Gastrocnemius medialis (tissue), 4 donors: ENCODE measurements at regions not wholly inside any gene's neighbourhood (a gene's known extent, or its start where the extent isn't known, plus 50 kb on each side); places are given as distances from the start of the nearest gene placed in this dataset.

Experiments used
- POLR2A ChIP-seq, 2 donors: fragments of 450-650 bp; IDR thresholded peaks; one replicate each; pipeline ENCODE4 v1.6.1; 2017; ENCODE audit warnings: antibody characterized with exemption in 2 of 2, mild to moderate bottlenecking in 2 of 2, moderate library complexity in 2 of 2
- TF ChIP-seq, protein P1 (sequence below), 5 experiments: fragments of 450-650 bp in 3 of 5; fragments of 200-600 bp in 2 of 5; sonication (generic) in 2 of 5; IDR thresholded peaks in 4 of 5; conservative IDR thresholded peaks in 1 of 5; 1 replicate in 4 of 5; 2 replicates in 1 of 5; pipeline ENCODE4 v1.5.1; 2016 to 2019; ENCODE audit warnings: antibody characterized with exemption in 5 of 5, mild to moderate bottlenecking in 3 of 5, moderate library complexity in 3 of 5

GRCh38 chr1:56215771-56216170 lies 363.6 kb downstream of the PLPP3 start:
- TF ChIP-seq, protein P1, sequence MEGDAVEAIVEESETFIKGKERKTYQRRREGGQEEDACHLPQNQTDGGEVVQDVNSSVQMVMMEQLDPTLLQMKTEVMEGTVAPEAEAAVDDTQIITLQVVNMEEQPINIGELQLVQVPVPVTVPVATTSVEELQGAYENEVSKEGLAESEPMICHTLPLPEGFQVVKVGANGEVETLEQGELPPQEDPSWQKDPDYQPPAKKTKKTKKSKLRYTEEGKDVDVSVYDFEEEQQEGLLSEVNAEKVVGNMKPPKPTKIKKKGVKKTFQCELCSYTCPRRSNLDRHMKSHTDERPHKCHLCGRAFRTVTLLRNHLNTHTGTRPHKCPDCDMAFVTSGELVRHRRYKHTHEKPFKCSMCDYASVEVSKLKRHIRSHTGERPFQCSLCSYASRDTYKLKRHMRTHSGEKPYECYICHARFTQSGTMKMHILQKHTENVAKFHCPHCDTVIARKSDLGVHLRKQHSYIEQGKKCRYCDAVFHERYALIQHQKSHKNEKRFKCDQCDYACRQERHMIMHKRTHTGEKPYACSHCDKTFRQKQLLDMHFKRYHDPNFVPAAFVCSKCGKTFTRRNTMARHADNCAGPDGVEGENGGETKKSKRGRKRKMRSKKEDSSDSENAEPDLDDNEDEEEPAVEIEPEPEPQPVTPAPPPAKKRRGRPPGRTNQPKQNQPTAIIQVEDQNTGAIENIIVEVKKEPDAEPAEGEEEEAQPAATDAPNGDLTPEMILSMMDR (IDR thresholded peaks at IDR 0.05 in 4 of 5, conservative IDR thresholded peaks at IDR 0.05 in 1 of 5), result no peak
- TF ChIP-seq POLR2A (IDR thresholded peaks at IDR 0.05), result no peak
